Gastroesophageal sphincter (tissue), 3 donors: ENCODE measurements at regions not wholly inside any gene's neighbourhood (a gene's known extent, or its start where the extent isn't known, plus 50 kb on each side); places are given as distances from the start of the nearest gene placed in this dataset.

Experiments used
- EP300 ChIP-seq: sonication (generic); formaldehyde crosslinking; IDR thresholded peaks from one replicate; pipeline ENCODE4 v1.6.1; 2017; ENCODE audit warnings: antibody characterized with exemption, mild to moderate bottlenecking
- POLR2A ChIP-seq, 2 donors: fragments of 450-650 bp; IDR thresholded peaks; one replicate each; pipeline ENCODE4 v1.6.1; 2017; ENCODE audit warnings: antibody characterized with exemption in 2 of 2, mild to moderate bottlenecking in 2 of 2, moderate library complexity in 1 of 2
- POLR2AphosphoS5 ChIP-seq: sonication (generic); formaldehyde crosslinking; IDR thresholded peaks from one replicate; pipeline ENCODE4 v1.6.1; 2017; ENCODE audit warnings: antibody characterized with exemption
- TF ChIP-seq, protein P1 (sequence below), 4 experiments: fragments of 200-600 bp in 2 of 4; fragments of 450-650 bp in 2 of 4; sonication (generic) in 1 of 4; IDR thresholded peaks; one replicate each; pipeline ENCODE4 v1.5.1; 2017 to 2019; ENCODE audit warnings: antibody characterized with exemption in 4 of 4, mild to moderate bottlenecking in 2 of 4, moderate library complexity in 2 of 4

- no peak for TF ChIP-seq EP300
- no peak for TF ChIP-seq POLR2A (IDR thresholded peaks at IDR 0.05)
- TF ChIP-seq, protein P1, sequence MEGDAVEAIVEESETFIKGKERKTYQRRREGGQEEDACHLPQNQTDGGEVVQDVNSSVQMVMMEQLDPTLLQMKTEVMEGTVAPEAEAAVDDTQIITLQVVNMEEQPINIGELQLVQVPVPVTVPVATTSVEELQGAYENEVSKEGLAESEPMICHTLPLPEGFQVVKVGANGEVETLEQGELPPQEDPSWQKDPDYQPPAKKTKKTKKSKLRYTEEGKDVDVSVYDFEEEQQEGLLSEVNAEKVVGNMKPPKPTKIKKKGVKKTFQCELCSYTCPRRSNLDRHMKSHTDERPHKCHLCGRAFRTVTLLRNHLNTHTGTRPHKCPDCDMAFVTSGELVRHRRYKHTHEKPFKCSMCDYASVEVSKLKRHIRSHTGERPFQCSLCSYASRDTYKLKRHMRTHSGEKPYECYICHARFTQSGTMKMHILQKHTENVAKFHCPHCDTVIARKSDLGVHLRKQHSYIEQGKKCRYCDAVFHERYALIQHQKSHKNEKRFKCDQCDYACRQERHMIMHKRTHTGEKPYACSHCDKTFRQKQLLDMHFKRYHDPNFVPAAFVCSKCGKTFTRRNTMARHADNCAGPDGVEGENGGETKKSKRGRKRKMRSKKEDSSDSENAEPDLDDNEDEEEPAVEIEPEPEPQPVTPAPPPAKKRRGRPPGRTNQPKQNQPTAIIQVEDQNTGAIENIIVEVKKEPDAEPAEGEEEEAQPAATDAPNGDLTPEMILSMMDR (IDR thresholded peaks at IDR 0.05) = no peak
- no peak for TF ChIP-seq POLR2AphosphoS5
These were observed 434.5 kb downstream of the PREX1 start for GRCh38 chr20:48393311-48393685.
